Astrocyte of the spinal cord (primary cell): ENCODE measurements at regions not wholly inside any gene's neighbourhood (a gene's known extent, or its start where the extent isn't known, plus 50 kb on each side); places are given as distances from the start of the nearest gene placed in this dataset.

Source experiments
- DNase-seq: peaks from one replicate; pipeline ENCODE4 v3.0.0; 2011; ENCODE audit warnings: low read depth, low spot score
- H3K4me3 ChIP-seq: 2 replicates; pipeline ENCODE4 v1.5.1; 2011; ENCODE audit warnings: low read depth, mild to moderate bottlenecking, low read length, moderate library complexity
- CTCF ChIP-seq: IDR thresholded peaks from 2 replicates; pipeline ENCODE4 v1.5.1; 2012; ENCODE audit warnings: low read depth, mild to moderate bottlenecking, low read length, inconsistent platforms
- in situ Hi-C: cut with HindIII; loops from 2 replicates; pipeline ENCODE4 v1.10.0; 2017; ENCODE audit warnings: low sequenced_read_pairs

GRCh38 chr1:234865171-234866006, 255.4 kb upstream of the IRF2BP2 start:
- no peak for DNase-seq
- no peak overlapping the region for H3K4me3 ChIP-seq
- in situ Hi-C loops, result no loop called here
- no peak for TF ChIP-seq CTCF

GRCh38 chr1:234864116-234864515, 254.1 kb upstream of the IRF2BP2 start:
- H3K4me3 ChIP-seq, result no peak overlapping the region
- no peak for DNase-seq
- in situ Hi-C loops, result no loop called here
- no peak for TF ChIP-seq CTCF

GRCh38 chr1:234863551-234863971, 253.6 kb upstream of the IRF2BP2 start:
- DNase-seq, result peak; percentile 73
- no peak for TF ChIP-seq CTCF
- in situ Hi-C loops, result no loop called here
- H3K4me3 ChIP-seq, result no peak overlapping the region

GRCh38 chr1:234862944-234863515, 253.1 kb upstream of the IRF2BP2 start:
- TF ChIP-seq CTCF, result no peak
- H3K4me3 ChIP-seq, result no peak overlapping the region
- peak; percentile 68 for DNase-seq
- in situ Hi-C loops, result no loop called here

- no peak overlapping the region for H3K4me3 ChIP-seq
- DNase-seq, result no peak
- no peak for TF ChIP-seq CTCF
- in situ Hi-C loops, result no loop called here
Observed at GRCh38 chr1:234862360-234862943, 252.5 kb upstream of the IRF2BP2 start.

GRCh38 chr1:234861761-234862160, 251.8 kb upstream of the IRF2BP2 start:
- no peak overlapping the region for H3K4me3 ChIP-seq
- no peak for DNase-seq
- in situ Hi-C loops, result no loop called here
- TF ChIP-seq CTCF, result no peak
